Mammary epithelial cell (primary cell): ENCODE measurements at regions not wholly inside any gene's neighbourhood (a gene's known extent, or its start where the extent isn't known, plus 50 kb on each side); places are given as distances from the start of the nearest gene placed in this dataset.

Experiments used
- CTCF ChIP-seq, 2 donors: IDR thresholded peaks in 1 of 2; conservative IDR thresholded peaks in 1 of 2; 2 replicates each; pipeline ENCODE4 v1.5.1; 2011 to 2012; ENCODE audit warnings: inconsistent platforms in 2 of 2, low read length in 2 of 2, mild to moderate bottlenecking in 2 of 2, control low read depth in 1 of 2, low read depth in 1 of 2; ENCODE audit not compliant: insufficient read depth in 1 of 2; ENCODE audit errors: extremely low read depth in 1 of 2
- EZH2 ChIP-seq: IDR thresholded peaks from 2 replicates; pipeline ENCODE4 v1.6.1; 2012; ENCODE audit warnings: low read length, inconsistent platforms, borderline replicate concordance

DNA sequence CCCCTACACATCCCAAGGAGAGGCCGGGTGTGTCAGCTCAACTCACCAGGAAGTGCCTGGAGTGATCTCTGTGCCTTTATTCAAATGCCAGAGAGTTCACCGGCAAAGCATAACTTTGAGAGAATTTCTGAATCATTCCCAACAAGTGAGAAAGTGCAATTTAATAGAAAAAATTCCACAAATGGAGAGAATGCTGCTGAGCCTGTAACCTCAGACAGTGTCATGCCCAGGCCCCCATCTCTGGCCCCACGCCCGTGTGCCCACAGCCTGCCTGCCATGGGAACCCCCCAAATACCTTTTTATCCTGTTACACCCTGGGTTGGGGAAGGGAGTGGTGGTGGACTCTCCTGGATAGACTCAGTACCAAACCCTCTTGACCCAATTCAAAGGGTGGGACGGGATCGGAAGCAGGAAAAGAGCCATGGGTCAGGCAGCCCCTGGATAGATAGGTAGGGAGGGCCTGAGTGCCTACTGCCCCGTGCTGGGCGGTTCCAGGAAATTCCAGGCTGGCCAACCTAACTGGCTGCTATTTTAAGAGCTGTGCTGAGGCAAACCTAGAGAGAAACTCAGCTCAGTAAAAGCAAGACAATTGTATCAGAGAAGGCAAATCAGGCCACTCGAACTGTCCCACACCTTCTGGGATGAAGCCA is 179.0 kb upstream of the FOXA2 start:
- no peak for TF ChIP-seq EZH2
- no peak for TF ChIP-seq CTCF (conservative IDR thresholded peaks at IDR 0.05 in 1 of 2, IDR thresholded peaks at IDR 0.05 in 1 of 2; ENCODE audit: extremely low read depth in 1 of 2, insufficient read depth in 1 of 2, low read depth in 1 of 2, low read length in 2 of 2)
